HG02884 (cell line): ENCODE measurements at regions not wholly inside any gene's neighbourhood (a gene's known extent, or its start where the extent isn't known, plus 50 kb on each side); places are given as distances from the start of the nearest gene placed in this dataset.

ENCODE experiments used
- ATAC-seq: cut with Tn5 transposase; IDR thresholded peaks from one replicate; pipeline ENCODE4 v1.9.1; 2021; ENCODE audit warnings: mild to moderate bottlenecking, moderate library complexity; ENCODE audit not compliant: unreplicated experiment

GRCh38 chr12:19855851-19856250 lies 416.6 kb downstream of the AEBP2 start:
- ATAC-seq, result no peak

GRCh38 chr12:19856389-19856788 lies 417.1 kb downstream of the AEBP2 start:
- no peak for ATAC-seq

- ATAC-seq, result no peak
These were observed 417.9 kb downstream of the AEBP2 start for GRCh38 chr12:19857204-19857603.

- no peak for ATAC-seq
These were observed 427.9 kb downstream of the AEBP2 start for GRCh38 chr12:19867151-19867550.

- no peak for ATAC-seq
These were observed 428.7 kb downstream of the AEBP2 start for GRCh38 chr12:19867970-19868369.

GRCh38 chr12:19869413-19869812 lies 430.1 kb downstream of the AEBP2 start:
- no peak for ATAC-seq

- no peak for ATAC-seq
These were observed 433.6 kb downstream of the AEBP2 start for GRCh38 chr12:19872621-19873540.

GRCh38 chr12:19880076-19880475 lies 440.8 kb downstream of the AEBP2 start:
- ATAC-seq, result no peak

- no peak for ATAC-seq
These were observed 441.4 kb downstream of the AEBP2 start for GRCh38 chr12:19880721-19881120.

- no peak for ATAC-seq
These were observed 443.1 kb downstream of the AEBP2 start for GRCh38 chr12:19882346-19882745.

GRCh38 chr12:19884021-19884492 lies 444.8 kb downstream of the AEBP2 start:
- ATAC-seq, result no peak

GRCh38 chr12:19885093-19885812 lies 446.0 kb downstream of the AEBP2 start:
- ATAC-seq, result no peak

- no peak for ATAC-seq
These were observed 446.8 kb downstream of the AEBP2 start for GRCh38 chr12:19886065-19886464.

GRCh38 chr12:19886639-19887064 lies 447.4 kb downstream of the AEBP2 start:
- no peak for ATAC-seq

GRCh38 chr12:19890024-19890423 lies 450.7 kb downstream of the AEBP2 start:
- ATAC-seq, result no peak

- no peak for ATAC-seq
These were observed 452.8 kb downstream of the AEBP2 start for GRCh38 chr12:19891936-19892591.

GRCh38 chr12:19893514-19893913 lies 454.2 kb downstream of the AEBP2 start:
- no peak for ATAC-seq

GRCh38 chr12:19894050-19894449 lies 454.8 kb downstream of the AEBP2 start:
- no peak for ATAC-seq

- peak; percentile 71 for ATAC-seq
These were observed 455.5 kb downstream of the AEBP2 start for GRCh38 chr12:19894803-19895202.

- no peak for ATAC-seq
These were observed 456.1 kb downstream of the AEBP2 start for GRCh38 chr12:19895246-19896020.

GRCh38 chr12:19896041-19896440 lies 456.7 kb downstream of the AEBP2 start:
- no peak for ATAC-seq
